LNCAP (cell line): ENCODE measurements at regions not wholly inside any gene's neighbourhood (a gene's known extent, or its start where the extent isn't known, plus 50 kb on each side); places are given as distances from the start of the nearest gene placed in this dataset.

Source experiments
- CTCF ChIP-seq: fragments of 450-650 bp; IDR thresholded peaks from 2 replicates; pipeline ENCODE4 v1.5.1; 2017; ENCODE audit warnings: mild to moderate bottlenecking

DNA sequence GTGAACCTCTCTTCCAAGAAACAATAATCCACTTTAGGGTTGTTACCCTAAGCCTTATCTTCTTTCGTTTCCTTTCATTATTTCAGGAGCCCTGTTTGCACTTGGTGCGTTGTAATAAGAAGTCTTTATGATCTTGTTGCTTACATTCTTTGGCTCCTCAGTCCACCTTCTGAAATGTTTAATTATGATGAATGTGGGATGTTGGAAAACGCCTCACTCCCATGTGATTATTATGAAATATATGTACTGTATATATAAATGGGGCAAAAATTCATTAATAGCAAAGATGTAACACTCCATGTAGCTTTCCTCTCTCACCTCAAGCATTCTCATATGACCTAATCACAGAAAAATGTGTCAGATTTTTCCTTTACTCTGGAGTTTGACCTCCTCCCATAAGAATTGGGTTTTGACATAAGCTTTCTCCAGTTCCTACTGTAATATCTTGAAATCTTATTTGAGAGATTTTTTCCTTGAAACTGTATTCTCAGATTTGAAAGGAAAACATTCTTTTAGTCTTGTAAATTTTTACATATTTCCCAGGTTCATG, 397.2 kb upstream of the FANCL start:
- no peak for TF ChIP-seq CTCF

DNA sequence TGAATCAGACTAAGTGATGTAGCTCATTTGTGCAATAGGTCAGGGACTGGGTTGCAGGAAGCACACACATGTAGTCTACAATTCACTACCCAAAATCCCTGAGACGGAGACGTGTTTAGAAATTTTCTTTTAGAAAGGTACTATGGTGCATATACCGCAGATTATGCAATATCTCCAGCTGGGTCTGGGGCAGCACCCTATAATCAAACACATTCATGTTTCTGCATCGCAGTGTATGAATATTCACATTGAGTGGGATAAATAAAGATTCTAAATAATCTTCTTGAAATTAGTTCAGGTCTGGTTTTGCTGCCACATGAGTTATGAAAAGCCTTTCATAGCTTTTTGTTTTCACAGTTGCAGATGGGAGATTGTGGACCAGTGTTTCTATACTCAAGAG, 395.7 kb upstream of the FANCL start:
- no peak for TF ChIP-seq CTCF

- no peak for TF ChIP-seq CTCF
These were observed 394.8 kb upstream of the FANCL start for GRCh38 chr2:58635801-58636375.

DNA sequence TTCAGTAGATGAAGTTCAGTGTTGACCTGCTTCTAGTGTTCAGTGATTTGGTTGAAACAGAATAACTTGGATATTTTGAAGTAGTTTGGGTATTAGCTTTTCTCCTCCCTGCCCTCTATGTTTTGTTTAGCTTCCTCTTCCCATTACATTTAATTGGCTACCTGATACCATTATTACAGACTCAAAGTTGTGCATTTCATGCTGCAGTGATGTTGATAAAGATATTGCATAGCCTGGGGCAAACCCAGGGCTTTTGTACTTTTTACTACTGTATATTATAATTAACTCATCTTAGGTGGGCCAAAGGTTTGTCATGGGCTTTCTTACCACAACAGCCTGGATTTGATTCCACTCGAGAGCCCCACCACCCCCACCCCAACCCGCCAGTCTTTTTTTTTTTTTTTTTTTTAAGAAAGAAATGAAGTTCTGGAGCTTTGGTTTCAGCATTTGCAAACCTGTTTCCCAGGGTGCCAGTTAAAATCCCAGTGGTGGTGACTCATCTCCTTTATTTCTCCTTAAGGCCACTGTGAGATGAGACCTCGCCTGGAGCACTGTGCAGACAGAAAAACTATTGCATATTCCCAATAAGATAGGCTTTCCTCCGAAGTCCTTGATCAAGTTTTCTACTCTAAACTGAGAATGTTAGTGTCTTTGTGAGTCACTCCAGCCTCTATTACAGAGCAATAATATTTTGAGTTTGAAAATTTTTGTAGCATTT, 393.7 kb upstream of the FANCL start:
- no peak for TF ChIP-seq CTCF

- TF ChIP-seq CTCF: no peak
These were observed 392.7 kb upstream of the FANCL start for GRCh38 chr2:58633613-58634365.

- no peak for TF ChIP-seq CTCF
These were observed 390.9 kb upstream of the FANCL start for GRCh38 chr2:58631986-58632385.

- no peak for TF ChIP-seq CTCF
These were observed 388.5 kb upstream of the FANCL start for GRCh38 chr2:58629545-58630119.
